OCI-LY3 (cell line): ENCODE measurements at regions not wholly inside any gene's neighbourhood (a gene's known extent, or its start where the extent isn't known, plus 50 kb on each side); places are given as distances from the start of the nearest gene placed in this dataset.
A peak's percentile ranks its signal among the peaks of the same experiment; 100 is the strongest.

ENCODE experiments used
- H2AFZ ChIP-seq: fragments of 200-600, 300-600 bp; shearing (Covaris generic); 2 replicates; pipeline ENCODE4 v1.6.0; 2014; ENCODE audit warnings: antibody characterized with exemption, low read depth, low read length
- H3K27ac ChIP-seq: fragments of 200-600, 300-600 bp; sonication (generic); 2 replicates; pipeline ENCODE4 v1.5.1; 2014; ENCODE audit warnings: mild to moderate bottlenecking, low read length, moderate library complexity, mixed read lengths
- H3K27me3 ChIP-seq: fragments of 200-600, 300-600 bp; sonication (generic); 2 replicates; pipeline ENCODE4 v1.6.1; 2014; ENCODE audit warnings: low read depth, low read length, mixed read lengths
- H3K36me3 ChIP-seq: fragments of 200-600, 300-600 bp; sonication (generic); replicated peaks from 2 replicates; pipeline ENCODE3; 2014; ENCODE audit warnings: low read depth, low read length, mixed read lengths
- H3K4me1 ChIP-seq: fragments of 300-600, 200-600 bp; sonication (generic); 2 replicates; pipeline ENCODE4 v1.6.1; 2014; ENCODE audit warnings: low read length, mixed read lengths
- H3K4me2 ChIP-seq: fragments of 200-600, 300-600 bp; sonication (generic); 2 replicates; pipeline ENCODE4 v1.6.1; 2014; ENCODE audit warnings: low read length, mixed read lengths
- H3K4me3 ChIP-seq: fragments of 300-600, 200-600 bp; sonication (generic); 2 replicates; pipeline ENCODE4 v1.5.1; 2014; ENCODE audit warnings: antibody characterized with exemption, mild to moderate bottlenecking, low read length, moderate library complexity
- H3K79me2 ChIP-seq: fragments of 300-600, 200-600 bp; shearing (Covaris generic); 2 replicates; pipeline ENCODE4 v1.6.1; 2014; ENCODE audit warnings: mild to moderate bottlenecking, low read length, mixed read lengths
- H3K9ac ChIP-seq: fragments of 300-600, 200-600 bp; shearing (Covaris generic); 2 replicates; pipeline ENCODE4 v1.6.0; 2014; ENCODE audit warnings: mild to moderate bottlenecking, low read length, moderate library complexity
- H3K9me3 ChIP-seq: fragments of 200-600, 300-600 bp; shearing (Covaris generic); 2 replicates; pipeline ENCODE4 v1.6.1; 2014; ENCODE audit warnings: low read length, mixed read lengths; ENCODE audit not compliant: insufficient read depth
- H4K20me1 ChIP-seq: fragments of 200-600, 300-600 bp; sonication (generic); 2 replicates; pipeline ENCODE4 v1.6.1; 2016; ENCODE audit warnings: low read length, mixed read lengths; ENCODE audit not compliant: insufficient read depth
- CTCF ChIP-seq: fragments of 200-600, 300-600 bp; sonication (generic); IDR thresholded peaks from 2 replicates; pipeline ENCODE4 v1.5.1; 2014; ENCODE audit warnings: antibody characterized with exemption, low read length, low read depth
- EZH2phosphoT487 ChIP-seq: fragments of 200-600 bp; shearing (Covaris generic); IDR thresholded peaks from 2 replicates; pipeline ENCODE4 v1.6.1; 2018; ENCODE audit warnings: antibody characterized with exemption, mixed run types, low read depth

DNA sequence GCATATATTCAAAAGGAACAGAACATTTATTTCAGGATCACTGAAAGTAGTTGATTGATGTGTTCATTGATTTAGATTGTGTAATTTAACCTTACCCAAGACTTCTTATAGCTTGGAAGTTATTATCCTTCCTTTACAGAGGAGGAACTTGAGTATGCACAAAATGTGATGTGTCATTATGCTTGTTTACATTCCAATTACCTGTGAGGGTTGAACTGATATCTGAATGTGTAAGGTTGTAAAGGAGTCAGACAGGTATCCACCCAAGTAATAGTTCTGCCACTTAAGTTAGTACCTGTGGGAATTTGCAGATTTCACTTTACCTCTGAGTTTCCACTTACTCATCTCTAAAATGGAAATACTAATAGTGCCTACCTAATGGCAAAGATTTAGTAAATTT is 668.2 kb downstream of the DOK5 start:
- no peaks in the 10 kb centered on the region for H3K27me3 ChIP-seq
- H3K4me3 ChIP-seq: peak overlapping the region; percentile 35
- H3K4me2 ChIP-seq: peak overlapping the region; percentile 44
- H2AFZ ChIP-seq: peak overlapping the region; percentile 80; the same call in 1 of the 2 replicates
- H3K27ac ChIP-seq: peak overlapping the region; percentile 88
- peaks cover 59% of the 10 kb centered on the region for H3K4me1 ChIP-seq
- TF ChIP-seq CTCF (no peak), EZH2phosphoT487 (no peak)
- H3K9ac ChIP-seq: peak overlapping the region; percentile 56
- H3K79me2 ChIP-seq: no peaks in the 10 kb centered on the region
- peaks cover 6% of the 10 kb centered on the region; the same call in 1 of the 2 replicates for H3K9me3 ChIP-seq
- no peaks in the 10 kb centered on the region for H4K20me1 ChIP-seq
- peaks cover 10% of the 10 kb centered on the region for H3K36me3 ChIP-seq

DNA sequence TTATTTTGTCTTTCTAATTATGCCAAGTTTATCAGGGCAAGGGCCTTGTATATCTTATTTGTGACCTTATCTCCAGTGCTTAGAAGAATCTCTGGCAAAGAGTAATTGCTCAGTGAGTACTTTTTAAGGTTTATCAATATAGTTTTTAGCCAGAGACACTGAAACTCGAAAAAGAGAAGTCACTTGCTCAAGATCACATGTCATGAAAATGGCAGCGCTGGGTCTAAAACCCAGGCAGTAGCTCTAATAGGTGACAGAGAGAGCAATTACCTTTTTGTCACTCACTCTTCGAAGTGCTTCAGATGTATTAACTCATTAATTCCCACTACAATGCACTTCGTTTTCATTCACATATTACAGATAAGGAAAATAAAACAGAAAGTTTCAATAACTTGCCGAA is 667.5 kb downstream of the DOK5 start:
- Histone ChIP-seq H3K79me2 (no peaks in the 10 kb centered on the region), H3K4me2 (peak overlapping the region; percentile 44), H2AFZ (peak overlapping the region; percentile 80), H3K27me3 (no peaks in the 10 kb centered on the region), H3K36me3 (peaks cover 10% of the 10 kb centered on the region), H3K9ac (peak overlapping the region; percentile 56; the same call in 1 of the 2 replicates), H3K27ac (peak overlapping the region; percentile 88), H3K4me1 (peaks cover 53% of the 10 kb centered on the region), H3K9me3 (peaks cover 6% of the 10 kb centered on the region; the same call in 1 of the 2 replicates), H3K4me3 (peak overlapping the region; percentile 35), H4K20me1 (no peaks in the 10 kb centered on the region)
- TF ChIP-seq EZH2phosphoT487 (no peak), CTCF (no peak)

DNA sequence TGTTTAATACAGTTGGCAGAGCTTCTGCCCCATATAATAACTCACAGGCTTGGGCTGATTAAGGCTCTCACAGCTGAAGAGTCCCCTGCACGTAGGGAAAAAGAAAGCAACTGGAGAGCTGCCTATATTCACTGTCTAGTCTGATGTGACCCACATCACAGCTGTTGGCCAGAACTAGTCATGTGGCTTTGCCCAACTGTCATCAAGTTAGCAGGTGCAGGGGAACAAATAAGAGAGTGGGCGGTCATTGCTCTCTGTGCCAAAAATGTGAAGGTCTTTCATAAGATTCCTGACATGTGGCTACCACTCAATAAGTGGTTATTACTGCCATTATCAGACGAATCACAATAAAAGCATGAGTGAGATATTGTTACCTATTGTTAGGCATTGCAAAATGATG is 665.2 kb downstream of the DOK5 start:
- no peak overlapping the region for H3K4me3 ChIP-seq
- H4K20me1 ChIP-seq: no peaks in the 10 kb centered on the region
- H3K27ac ChIP-seq: no peak overlapping the region
- peaks cover 55% of the 10 kb centered on the region for H3K4me1 ChIP-seq
- peaks cover 8% of the 10 kb centered on the region for H3K36me3 ChIP-seq
- no peak overlapping the region for H3K9ac ChIP-seq
- H2AFZ ChIP-seq: peak overlapping the region; percentile 29
- peaks cover 3% of the 10 kb centered on the region; the same call in 1 of the 2 replicates for H3K9me3 ChIP-seq
- TF ChIP-seq EZH2phosphoT487 (no peak), CTCF (no peak)
- H3K4me2 ChIP-seq: no peak overlapping the region
- no peaks in the 10 kb centered on the region for H3K79me2 ChIP-seq
- no peaks in the 10 kb centered on the region for H3K27me3 ChIP-seq

DNA sequence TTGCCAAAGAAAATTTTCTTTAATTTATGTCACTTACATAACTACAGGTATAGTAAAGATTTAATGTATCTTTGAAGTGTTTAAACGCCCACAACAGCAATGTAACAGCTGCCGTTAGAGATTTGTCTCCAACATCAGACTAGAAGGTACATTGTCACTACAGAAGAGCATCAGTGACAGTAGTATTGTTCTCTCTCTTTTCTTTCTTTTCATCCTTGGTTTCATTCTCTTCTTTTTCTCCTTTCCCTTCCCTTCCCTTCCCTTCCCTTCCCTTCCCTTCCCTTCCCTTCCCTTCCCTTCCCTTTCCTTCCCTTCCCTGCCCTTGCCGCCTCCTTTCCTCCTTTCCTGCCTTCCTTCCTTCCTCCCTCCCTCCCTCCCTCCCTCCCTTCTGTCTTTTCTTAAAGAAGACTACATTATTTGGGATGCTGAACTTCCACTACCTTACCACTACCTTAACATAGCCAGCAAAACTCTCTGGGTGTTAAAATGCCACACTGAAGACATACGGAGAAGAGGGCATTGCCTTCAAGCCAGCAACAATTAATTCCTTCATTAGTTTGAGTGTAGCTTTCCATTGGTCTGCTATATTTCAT is 663.9 kb downstream of the DOK5 start:
- no peaks in the 10 kb centered on the region for H3K27me3 ChIP-seq
- H2AFZ ChIP-seq: peak overlapping the region; percentile 22; the same call in 1 of the 2 replicates
- H3K36me3 ChIP-seq: peaks cover 5% of the 10 kb centered on the region
- H3K4me3 ChIP-seq: no peak overlapping the region
- TF ChIP-seq CTCF: no peak
- no peak for TF ChIP-seq EZH2phosphoT487
- H3K4me1 ChIP-seq: peaks cover 42% of the 10 kb centered on the region
- H3K79me2 ChIP-seq: no peaks in the 10 kb centered on the region
- H3K9ac ChIP-seq: no peak overlapping the region
- no peaks in the 10 kb centered on the region for H4K20me1 ChIP-seq
- H3K9me3 ChIP-seq: no peaks in the 10 kb centered on the region
- no peak overlapping the region for H3K27ac ChIP-seq
- no peak overlapping the region for H3K4me2 ChIP-seq
